Fibroblast of lung (primary cell): ENCODE measurements at regions not wholly inside any gene's neighbourhood (a gene's known extent, or its start where the extent isn't known, plus 50 kb on each side); places are given as distances from the start of the nearest gene placed in this dataset.

ENCODE experiments used
- EZH2 ChIP-seq: IDR thresholded peaks from 2 replicates; pipeline ENCODE4 v1.5.1; 2012; ENCODE audit warnings: low read length, control low read depth, mild to moderate bottlenecking; ENCODE audit errors: missing control alignments
- TF ChIP-seq, protein P1 (sequence below), 2 donors: IDR thresholded peaks in 1 of 2; conservative IDR thresholded peaks in 1 of 2; 1 replicate in 1 of 2; 2 replicates in 1 of 2; pipeline ENCODE4 v1.5.1; 2011 to 2012; ENCODE audit warnings: low read length in 2 of 2, control low read depth in 1 of 2, inconsistent platforms in 1 of 2, low read depth in 1 of 2, mild to moderate bottlenecking in 1 of 2

DNA sequence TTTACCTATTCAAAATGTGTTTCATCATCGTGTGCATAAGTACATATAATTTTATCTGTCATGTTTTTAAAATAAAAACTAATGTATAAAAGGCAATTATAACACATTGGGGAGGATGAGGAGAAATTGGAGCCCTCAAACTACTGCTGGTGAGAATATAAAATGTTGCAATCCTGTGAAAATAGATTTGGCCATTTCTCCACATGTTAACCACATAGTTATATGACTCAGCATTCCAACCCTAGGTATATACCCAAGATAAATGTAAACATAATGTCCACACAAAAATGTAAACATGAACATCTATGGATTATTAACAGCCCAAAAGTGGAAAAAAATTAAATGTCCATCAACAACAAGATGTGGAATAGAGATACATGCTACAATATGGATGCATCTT, 928.0 kb upstream of the FAT3 start:
- no peak for TF ChIP-seq EZH2
- TF ChIP-seq, protein P1, sequence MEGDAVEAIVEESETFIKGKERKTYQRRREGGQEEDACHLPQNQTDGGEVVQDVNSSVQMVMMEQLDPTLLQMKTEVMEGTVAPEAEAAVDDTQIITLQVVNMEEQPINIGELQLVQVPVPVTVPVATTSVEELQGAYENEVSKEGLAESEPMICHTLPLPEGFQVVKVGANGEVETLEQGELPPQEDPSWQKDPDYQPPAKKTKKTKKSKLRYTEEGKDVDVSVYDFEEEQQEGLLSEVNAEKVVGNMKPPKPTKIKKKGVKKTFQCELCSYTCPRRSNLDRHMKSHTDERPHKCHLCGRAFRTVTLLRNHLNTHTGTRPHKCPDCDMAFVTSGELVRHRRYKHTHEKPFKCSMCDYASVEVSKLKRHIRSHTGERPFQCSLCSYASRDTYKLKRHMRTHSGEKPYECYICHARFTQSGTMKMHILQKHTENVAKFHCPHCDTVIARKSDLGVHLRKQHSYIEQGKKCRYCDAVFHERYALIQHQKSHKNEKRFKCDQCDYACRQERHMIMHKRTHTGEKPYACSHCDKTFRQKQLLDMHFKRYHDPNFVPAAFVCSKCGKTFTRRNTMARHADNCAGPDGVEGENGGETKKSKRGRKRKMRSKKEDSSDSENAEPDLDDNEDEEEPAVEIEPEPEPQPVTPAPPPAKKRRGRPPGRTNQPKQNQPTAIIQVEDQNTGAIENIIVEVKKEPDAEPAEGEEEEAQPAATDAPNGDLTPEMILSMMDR (conservative IDR thresholded peaks at IDR 0.05 in 1 of 2, IDR thresholded peaks at IDR 0.05 in 1 of 2; ENCODE audit: low read depth in 1 of 2, low read length in 2 of 2) = no peak
